Ectodermal cell (in vitro differentiated cells): ENCODE measurements at regions not wholly inside any gene's neighbourhood (a gene's known extent, or its start where the extent isn't known, plus 50 kb on each side); places are given as distances from the start of the nearest gene placed in this dataset.

Experiments
- H3K27ac ChIP-seq: 2 replicates; pipeline ENCODE4 v1.7.0; 2013; ENCODE audit warnings: mild to moderate bottlenecking, low read depth, low read length; ENCODE audit not compliant: insufficient read depth, poor library complexity, severe bottlenecking
- H3K27me3 ChIP-seq: 2 replicates; pipeline ENCODE4 v1.7.0; 2013; ENCODE audit warnings: mild to moderate bottlenecking, low read length; ENCODE audit not compliant: insufficient read depth, control insufficient read depth, poor library complexity, severe bottlenecking
- H3K36me3 ChIP-seq: one replicate; pipeline ENCODE4 v1.7.0; 2013; ENCODE audit warnings: low read length; ENCODE audit not compliant: control insufficient read depth, insufficient read depth
- H3K4me1 ChIP-seq: one replicate; pipeline ENCODE4 v1.7.0; 2013; ENCODE audit warnings: low read length; ENCODE audit not compliant: control insufficient read depth, insufficient read depth
- H3K4me3 ChIP-seq: 2 replicates; pipeline ENCODE4 v1.7.0; 2013; ENCODE audit warnings: low read depth, low read length, control low read depth; ENCODE audit not compliant: insufficient read depth
- H3K9me3 ChIP-seq: 2 replicates; pipeline ENCODE4 v1.7.0; 2013; ENCODE audit warnings: mild to moderate bottlenecking, low read length, moderate library complexity; ENCODE audit not compliant: control insufficient read depth
- WGBS, 2 experiments: methylation state at CpG; one replicate each; pipeline ENCODE4 v1.1.7; 2013; ENCODE audit warnings: missing lambda C conversion rate in 2 of 2; 5-methylcytosine and 5-hydroxymethylcytosine counted together

- H3K36me3 ChIP-seq: no peaks in the 10 kb centered on the region
- WGBS, 2 experiments: 89 to 91% methylated on average over 17 of the region's 17 CpGs
- no peaks in the 10 kb centered on the region for H3K27me3 ChIP-seq
- peaks cover 14% of the 10 kb centered on the region for H3K4me1 ChIP-seq
- H3K27ac ChIP-seq: no peak overlapping the region
- H3K9me3 ChIP-seq: no peaks in the 10 kb centered on the region
- no peak overlapping the region for H3K4me3 ChIP-seq
These were observed 167.3 kb upstream of the ALKAL2 start for GRCh38 chr2:455015-455705.

DNA sequence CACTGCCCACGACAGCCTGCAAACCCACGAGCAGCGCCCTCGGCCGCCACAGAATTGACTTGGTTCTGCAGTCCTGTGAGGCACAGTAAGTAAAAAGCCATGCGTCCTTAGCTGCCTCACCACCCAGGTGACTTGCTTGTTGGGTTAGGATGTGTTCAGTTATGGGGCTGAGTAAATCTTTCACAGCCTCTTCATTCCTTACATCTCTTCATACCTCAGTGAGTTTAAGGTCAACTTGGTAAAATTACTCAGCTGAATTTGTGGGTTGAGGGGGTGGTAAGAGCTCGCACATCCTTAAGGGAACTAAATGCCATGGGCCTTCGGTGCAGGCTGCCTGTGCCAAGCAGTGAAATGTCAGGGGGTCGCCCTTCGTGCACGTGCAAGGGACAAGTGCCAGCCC, 165.2 kb upstream of the ALKAL2 start:
- Histone ChIP-seq H3K4me3 (no peak overlapping the region), H3K27ac (no peak overlapping the region), H3K4me1 (peaks cover 24% of the 10 kb centered on the region), H3K27me3 (no peaks in the 10 kb centered on the region), H3K36me3 (no peaks in the 10 kb centered on the region), H3K9me3 (no peaks in the 10 kb centered on the region)
- WGBS, 2 experiments: 96% methylated on average over 11 of the region's 11 CpGs

DNA sequence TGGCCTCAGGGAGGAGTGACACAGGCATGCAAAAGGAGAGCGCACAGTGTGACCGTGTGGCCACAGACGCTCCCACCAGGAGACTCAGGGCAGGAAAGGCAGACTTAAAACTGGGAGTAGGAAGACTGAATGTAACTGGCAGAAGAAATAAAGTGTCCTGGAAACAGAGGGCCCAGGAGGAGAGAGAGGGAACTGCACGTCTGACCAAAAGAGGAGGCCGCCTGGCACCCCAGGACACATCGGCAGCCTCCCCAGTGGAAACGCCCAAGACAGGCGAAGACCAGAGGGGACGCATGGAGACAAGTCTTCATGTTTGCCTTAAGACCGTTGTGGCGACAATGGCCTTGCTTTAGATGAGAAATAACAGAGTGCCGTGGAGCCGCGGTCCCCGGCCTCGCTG, 163.6 kb upstream of the ALKAL2 start:
- H3K27me3 ChIP-seq: no peaks in the 10 kb centered on the region
- H3K36me3 ChIP-seq: no peaks in the 10 kb centered on the region
- H3K4me1 ChIP-seq: peaks cover 32% of the 10 kb centered on the region
- WGBS, 2 experiments: 95 to 97% methylated on average over 16 of the region's 16 CpGs
- no peak overlapping the region for H3K4me3 ChIP-seq
- H3K9me3 ChIP-seq: no peaks in the 10 kb centered on the region
- H3K27ac ChIP-seq: no peak overlapping the region

DNA sequence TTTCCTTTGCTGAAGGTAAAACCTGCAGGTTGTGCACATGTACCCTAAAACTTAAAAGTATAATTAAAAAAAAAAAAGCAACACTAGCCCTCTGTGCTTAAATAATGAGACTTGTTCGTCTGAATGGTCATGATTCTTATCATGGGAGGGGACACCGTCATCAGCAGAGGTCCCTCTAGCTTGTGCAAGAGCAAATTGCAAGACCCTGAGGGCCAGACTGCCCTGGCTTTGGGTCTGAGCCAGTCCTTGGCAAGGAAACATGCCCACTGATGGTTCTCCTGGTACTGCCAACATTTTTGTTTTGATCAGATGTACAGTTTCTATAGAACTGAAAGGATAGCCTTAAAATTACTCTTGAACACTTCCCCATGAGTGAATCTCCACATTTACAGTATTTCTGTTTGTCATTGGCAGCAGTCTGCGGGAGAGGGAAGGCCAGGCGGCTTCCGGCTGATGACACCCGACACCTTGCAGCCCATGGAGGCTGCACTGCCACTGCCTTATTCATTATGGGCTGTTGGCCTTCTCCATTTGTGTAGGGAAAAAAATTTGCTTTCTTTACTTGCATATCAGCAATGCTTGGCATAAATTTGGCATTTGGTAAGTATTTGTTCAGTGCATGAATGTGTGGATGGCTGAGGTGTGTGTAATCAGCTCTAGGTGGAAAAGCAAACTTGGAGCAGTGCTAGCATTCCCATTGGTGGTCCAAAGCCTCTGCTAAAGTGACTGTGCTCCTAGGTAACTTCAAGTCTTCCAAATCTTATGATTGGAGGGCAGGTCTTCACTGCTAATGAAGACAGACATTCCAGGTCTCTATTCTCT, 161.6 kb upstream of the ALKAL2 start:
- peaks cover 4% of the 10 kb centered on the region for H3K27me3 ChIP-seq
- H3K9me3 ChIP-seq: no peaks in the 10 kb centered on the region
- no peak overlapping the region for H3K4me3 ChIP-seq
- no peak overlapping the region for H3K27ac ChIP-seq
- H3K4me1 ChIP-seq: peaks cover 26% of the 10 kb centered on the region
- no peaks in the 10 kb centered on the region for H3K36me3 ChIP-seq
- WGBS, 2 experiments: 68 to 72% methylated on average over 6 of the region's 6 CpGs

DNA sequence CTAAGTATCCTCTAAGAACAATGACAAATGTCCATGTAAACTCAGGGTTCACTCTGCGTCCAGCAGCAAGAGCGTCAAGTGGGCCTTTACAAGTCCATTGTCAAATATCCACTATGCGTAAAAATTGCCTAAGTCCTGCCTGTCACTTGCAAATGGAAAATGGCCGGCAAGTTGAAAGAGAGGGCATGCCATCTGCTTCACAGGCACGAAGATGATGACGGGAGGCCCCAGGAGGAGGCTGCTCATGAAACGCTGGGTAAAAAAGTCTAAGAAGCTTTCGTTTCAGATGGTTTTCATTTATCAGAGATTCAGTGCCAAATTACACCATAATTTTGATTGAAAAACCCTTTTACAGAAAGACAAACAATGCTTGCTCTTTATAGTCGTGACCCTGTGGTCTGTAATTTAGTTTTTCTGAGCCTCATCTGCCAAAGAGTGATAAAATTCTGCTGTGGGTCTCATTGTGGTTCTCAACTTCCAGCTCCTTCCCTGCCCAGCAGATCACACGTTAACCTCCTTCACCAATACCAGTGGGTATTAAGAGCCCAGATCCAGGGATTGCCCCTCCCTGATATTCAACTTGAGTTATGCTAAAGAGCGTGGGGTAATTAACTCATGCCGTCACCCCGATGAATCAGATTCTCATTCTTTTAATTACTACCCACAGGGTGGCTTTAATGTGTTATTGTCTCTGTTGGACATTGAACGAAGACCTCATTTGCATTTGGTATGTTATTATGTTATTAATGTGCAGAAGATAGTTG, 160.2 kb upstream of the ALKAL2 start:
- Histone ChIP-seq H3K27me3 (peaks cover 4% of the 10 kb centered on the region), H3K36me3 (no peaks in the 10 kb centered on the region), H3K27ac (no peak overlapping the region), H3K4me1 (peaks cover 26% of the 10 kb centered on the region), H3K4me3 (no peak overlapping the region), H3K9me3 (no peaks in the 10 kb centered on the region)
- WGBS, 2 experiments: 95% methylated on average over 14 of the region's 14 CpGs

DNA sequence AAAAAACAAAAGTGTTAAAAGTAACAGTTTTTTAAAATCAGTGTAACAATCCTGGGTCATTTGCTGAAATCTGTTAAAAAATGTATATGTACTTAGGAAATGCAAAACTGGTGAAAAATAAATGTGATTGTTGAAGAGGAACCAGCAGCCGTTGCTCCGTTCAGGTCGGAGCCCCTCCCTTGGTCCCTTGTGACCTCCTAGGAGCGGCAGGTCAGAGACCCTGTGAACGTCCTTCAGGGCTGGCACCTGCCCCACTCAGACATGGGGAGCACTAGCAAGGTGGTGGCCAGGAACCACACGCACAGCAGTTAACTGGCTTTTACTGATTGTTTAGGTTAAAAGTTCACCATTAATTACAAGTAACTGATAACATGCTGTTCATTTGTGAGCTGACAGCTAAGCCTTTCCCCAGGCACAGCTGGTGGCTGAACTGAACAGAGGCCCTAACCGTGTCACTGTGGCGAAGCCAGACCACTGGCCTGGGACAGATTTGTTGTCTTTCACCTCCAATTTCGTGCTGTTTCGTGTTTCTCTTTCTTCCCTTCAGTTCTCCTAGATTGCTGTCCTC, 159.2 kb upstream of the ALKAL2 start:
- H3K4me1 ChIP-seq: peaks cover 26% of the 10 kb centered on the region
- no peak overlapping the region for H3K27ac ChIP-seq
- H3K36me3 ChIP-seq: no peaks in the 10 kb centered on the region
- H3K4me3 ChIP-seq: no peak overlapping the region
- peaks cover 4% of the 10 kb centered on the region for H3K27me3 ChIP-seq
- H3K9me3 ChIP-seq: no peaks in the 10 kb centered on the region
- WGBS, 2 experiments: 52 to 54% methylated on average over 10 of the region's 10 CpGs

- Histone ChIP-seq H3K4me3 (no peak overlapping the region), H3K27me3 (peaks cover 4% of the 10 kb centered on the region)
These were observed 158.5 kb upstream of the ALKAL2 start for GRCh38 chr2:446303-446874.

DNA sequence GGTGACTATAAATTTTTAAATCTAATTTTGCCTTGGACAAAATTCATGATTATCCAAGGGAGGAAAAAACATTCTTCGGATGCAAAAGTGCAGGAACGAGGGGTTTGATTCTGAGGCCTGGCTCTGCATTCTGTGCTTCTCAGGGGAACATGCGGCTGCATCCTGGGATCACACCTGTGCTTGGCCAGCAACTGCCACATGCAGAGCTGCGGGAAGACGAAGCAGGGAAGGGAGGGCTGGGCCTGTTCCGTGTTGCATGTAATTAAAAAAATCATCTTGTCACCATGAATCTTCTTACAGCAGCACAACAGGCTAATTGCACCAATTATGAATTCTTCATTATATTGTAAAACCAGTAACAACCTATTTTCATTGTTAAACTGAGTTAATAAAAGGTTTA, 158.0 kb upstream of the ALKAL2 start:
- 93 to 94% methylated on average over 5 to 6 of the region's 6 CpGs for WGBS, 2 experiments

More at GRCh38 chr2:446303-446874, 158.5 kb upstream of the ALKAL2 start:
- H3K36me3 ChIP-seq: no peaks in the 10 kb centered on the region
- WGBS, 2 experiments: 73 to 78% methylated on average over 11 of the region's 11 CpGs
- H3K9me3 ChIP-seq: no peaks in the 10 kb centered on the region
- no peak overlapping the region for H3K27ac ChIP-seq
- H3K4me1 ChIP-seq: peaks cover 26% of the 10 kb centered on the region

DNA sequence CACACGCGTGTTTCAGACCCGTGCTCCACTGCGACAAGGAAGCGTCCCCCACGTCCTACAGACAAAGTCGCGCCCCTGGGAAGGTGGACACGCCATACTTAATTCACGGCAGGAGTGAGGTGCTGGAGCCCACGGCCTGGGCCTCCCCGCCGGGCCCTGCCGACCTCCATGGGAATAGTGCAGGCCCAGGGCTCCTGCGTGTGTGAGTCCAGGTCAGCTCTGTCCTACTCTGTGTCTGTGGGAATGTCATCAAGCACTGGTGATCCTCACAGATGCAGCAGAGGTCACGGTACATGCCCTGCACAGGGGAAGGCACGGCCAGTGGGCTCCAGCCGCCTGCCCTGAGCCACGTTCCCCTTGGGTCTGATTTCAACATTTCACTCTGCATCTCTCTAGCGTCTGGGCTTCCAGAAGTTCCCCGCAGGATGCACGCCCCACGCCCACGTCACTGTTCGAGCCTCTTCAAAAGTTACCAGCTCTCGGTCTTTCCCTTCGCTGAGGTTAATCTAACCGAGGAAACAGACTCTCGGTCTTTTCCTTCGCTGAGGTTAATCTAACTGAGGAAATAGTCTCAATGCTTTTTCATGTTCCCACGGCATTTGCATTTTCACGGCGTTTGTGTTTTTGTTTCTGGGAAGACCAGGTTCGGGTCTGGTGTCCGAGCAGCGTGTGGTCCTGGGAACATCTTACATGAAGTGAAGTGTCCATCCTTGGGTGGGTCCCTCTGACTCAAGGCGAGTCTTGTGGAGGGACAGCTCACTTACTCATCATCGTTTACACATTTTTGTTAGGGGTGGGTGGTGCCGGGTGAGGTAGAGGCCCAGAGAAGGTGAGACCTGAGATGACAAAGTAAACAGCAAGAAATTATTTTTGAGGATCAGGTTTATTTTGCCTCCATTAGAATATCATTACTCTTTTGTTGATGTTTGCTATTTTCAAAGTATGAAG, 157.3 kb upstream of the ALKAL2 start:
- H3K9me3 ChIP-seq: no peaks in the 10 kb centered on the region
- no peaks in the 10 kb centered on the region for H3K36me3 ChIP-seq
- H3K27ac ChIP-seq: no peak overlapping the region
- H3K4me3 ChIP-seq: no peak overlapping the region
- WGBS, 2 experiments: 95% methylated on average over 39 of the region's 39 CpGs
- peaks cover 4% of the 10 kb centered on the region for H3K27me3 ChIP-seq
- H3K4me1 ChIP-seq: peaks cover 26% of the 10 kb centered on the region

More for the DNA sequence above, 158.0 kb upstream of the ALKAL2 start:
- Histone ChIP-seq H3K27me3 (peaks cover 4% of the 10 kb centered on the region), H3K9me3 (no peaks in the 10 kb centered on the region), H3K27ac (no peak overlapping the region), H3K4me1 (peaks cover 26% of the 10 kb centered on the region), H3K36me3 (no peaks in the 10 kb centered on the region), H3K4me3 (no peak overlapping the region)
